ENCODE measurements at regions not wholly inside any gene's neighbourhood (a gene's known extent, or its start where the extent isn't known, plus 50 kb on each side); places are given as distances from the start of the nearest gene placed in this dataset.

- DNase-seq = no peak
Measured at GRCh38 chr13:97564956-97565355, 131.0 kb downstream of the RAP2A start.

GRCh38 chr13:97565906-97566305, 131.9 kb downstream of the RAP2A start:
- no peak for DNase-seq

- no peak for DNase-seq
Measured at GRCh38 chr13:97566907-97567306, 132.9 kb downstream of the RAP2A start.

- peak; percentile 6 for DNase-seq
Measured at GRCh38 chr13:97567510-97568243, 133.7 kb downstream of the RAP2A start.

- peak; percentile 2 for DNase-seq
Measured at GRCh38 chr13:97568850-97569249, 134.9 kb downstream of the RAP2A start.

DNA sequence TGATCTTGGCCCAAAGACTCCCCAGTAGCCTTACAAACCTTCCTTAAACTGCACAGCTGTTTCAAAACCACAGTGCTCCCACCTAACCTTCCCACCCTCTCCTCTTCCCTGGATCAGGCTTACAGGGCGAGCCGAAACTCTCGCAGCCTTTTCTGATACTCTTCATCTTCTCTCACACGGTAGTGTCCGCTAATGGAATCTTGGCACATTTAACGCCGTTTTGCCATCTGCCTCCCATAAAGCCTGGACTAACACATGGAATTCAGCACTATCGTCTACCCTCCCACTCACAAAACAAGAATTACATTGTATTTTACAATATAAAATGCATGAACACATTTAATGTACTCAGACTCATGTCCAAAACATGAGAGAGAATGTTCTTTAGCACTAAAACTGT, 135.9 kb downstream of the RAP2A start:
- no peak for DNase-seq

DNA sequence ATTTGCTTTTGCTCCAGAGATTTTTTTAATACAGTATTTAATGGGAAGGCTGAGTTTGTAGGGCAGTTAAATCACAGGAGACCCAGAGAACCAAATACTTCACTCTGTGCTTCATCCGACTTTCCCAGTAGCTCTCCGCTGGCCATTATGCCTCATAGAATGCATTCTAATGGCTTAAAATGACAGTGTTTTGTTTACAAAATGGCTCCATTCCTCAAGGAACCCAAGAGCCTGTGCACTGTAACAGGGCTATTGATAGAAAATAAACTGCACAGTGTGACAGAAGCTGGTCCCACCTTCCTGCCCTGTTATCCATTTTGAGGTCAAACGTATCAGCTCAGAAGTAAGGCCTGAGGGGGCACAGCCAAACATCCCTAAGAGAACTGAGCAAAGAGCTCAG, 136.5 kb downstream of the RAP2A start:
- DNase-seq = no peak

DNA sequence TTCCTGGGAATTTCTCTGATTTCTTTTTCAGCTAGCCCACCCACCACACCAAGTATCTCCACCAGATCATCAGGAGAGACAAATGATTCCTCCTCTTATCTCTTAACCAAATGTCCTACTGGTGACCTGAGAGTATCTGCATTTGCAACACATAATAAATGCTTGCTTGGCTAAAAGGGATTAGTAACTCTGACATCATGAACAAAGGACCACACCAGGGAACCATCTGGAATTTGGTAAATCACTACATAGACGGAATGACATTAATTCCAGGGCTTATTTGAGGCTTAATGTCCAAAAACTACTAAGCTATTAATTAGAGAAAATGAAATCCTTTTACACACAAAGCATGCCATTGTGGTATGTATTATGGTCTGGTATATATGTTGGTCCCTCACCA, 139.0 kb downstream of the RAP2A start:
- DNase-seq = no peak

DNA sequence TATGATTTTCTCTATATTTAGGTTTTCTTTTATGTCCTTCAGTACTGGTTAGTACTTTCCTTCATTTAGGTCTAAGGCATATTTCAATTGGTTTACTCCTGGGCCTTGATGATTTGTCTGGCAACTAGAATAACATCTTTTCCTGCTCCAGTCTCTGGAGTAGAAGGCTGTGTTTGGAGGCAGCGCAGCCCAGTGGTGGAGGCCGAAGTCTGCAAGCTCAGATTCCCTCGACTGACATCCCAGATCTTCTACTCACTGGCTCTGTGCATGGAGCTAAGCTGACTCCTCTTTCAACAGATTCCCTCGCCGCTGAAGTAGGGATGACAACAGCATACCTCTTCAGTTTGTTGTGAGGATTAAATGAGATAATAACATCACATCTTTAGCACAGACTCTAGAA, 141.0 kb downstream of the RAP2A start:
- peak; percentile 49 for DNase-seq

DNA sequence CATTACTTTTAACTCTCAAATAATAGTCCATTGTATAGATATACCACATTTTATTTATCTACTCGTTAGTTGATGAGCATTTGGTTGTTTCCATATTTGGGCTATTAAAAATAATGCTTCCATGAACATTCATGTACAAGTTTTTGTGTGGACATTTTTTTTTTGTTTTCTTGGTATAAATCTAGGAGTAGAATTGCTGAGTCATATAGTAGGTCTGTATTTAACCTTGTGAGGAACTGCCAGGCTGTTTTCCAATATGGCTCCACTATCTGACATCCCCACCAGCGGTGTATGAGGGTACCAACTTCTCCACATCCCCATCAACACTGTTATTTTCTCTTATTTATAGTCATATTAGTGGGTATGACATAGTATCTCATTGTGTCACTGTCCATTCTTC, 143.1 kb downstream of the RAP2A start:
- DNase-seq = no peak

DNA sequence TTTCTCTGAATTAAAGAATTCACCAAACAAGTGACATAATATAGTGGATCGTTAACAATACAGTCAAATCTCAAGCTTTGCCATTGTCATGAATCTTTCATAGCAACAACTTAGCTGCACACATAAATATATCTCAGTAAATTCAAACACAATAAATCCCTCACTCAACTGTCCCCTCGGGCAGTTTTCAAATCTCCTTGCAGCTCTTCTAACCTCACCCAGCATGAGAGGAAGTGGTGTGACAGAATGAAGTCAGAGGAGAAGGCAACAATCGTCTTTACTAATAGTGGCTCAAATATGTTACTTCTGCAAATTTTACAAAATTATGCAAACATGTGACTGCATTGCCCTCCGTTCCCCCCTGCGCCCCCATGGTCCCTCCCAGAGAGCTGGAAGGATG, 148.2 kb downstream of the RAP2A start:
- no peak for DNase-seq

- no peak for DNase-seq
Measured at GRCh38 chr13:97583907-97584497, 150.0 kb downstream of the RAP2A start.

GRCh38 chr13:97586941-97587340, 153.0 kb downstream of the RAP2A start:
- no peak for DNase-seq

DNA sequence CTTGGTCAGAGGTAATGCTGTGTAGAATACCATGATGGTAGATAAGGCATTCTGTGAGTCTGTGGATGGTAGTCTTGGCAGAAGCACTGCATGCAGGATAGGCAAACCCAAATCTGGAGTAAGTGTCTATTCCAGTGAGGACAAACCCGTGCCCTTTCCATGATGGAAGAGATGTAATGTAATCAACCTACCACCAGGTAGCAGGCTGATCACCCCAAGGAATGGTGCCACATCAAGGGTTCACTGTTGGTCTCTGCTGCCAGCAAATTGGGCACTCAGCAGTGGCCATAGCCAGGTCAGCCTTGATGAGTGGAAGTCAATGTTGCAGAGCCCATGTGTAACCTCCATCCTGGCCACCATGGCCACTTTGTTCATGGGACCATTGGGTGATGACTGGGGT, 155.0 kb downstream of the RAP2A start:
- DNase-seq = peak; percentile 14

DNA sequence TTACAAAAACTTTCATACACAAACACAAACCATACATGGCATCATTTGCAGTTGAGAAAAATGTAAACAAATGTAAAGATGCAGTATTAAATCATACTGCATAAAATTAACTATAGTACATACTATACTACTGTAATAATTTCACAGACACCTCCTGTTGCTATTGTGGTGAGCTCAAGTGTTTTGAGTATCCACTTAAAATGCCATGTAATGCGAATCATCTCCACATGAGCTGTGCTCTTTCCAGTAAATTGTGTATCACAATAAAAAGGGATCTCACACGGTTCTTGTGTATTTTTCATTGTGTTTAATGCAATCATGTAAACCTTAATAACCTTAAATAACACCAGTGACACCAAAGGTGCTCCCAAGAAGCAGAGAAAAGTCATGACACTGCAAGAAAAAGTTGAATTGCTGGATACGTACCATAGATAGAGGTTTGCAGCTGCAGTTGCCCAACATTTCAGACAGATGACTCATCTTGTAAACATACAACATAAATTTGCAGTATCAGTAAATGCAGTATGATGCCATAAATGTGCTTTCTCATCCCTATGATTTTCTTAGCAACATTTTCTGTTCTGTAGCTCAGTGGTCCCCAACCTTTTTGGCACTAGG, 166.6 kb downstream of the RAP2A start:
- DNase-seq = peak; percentile 78

DNA sequence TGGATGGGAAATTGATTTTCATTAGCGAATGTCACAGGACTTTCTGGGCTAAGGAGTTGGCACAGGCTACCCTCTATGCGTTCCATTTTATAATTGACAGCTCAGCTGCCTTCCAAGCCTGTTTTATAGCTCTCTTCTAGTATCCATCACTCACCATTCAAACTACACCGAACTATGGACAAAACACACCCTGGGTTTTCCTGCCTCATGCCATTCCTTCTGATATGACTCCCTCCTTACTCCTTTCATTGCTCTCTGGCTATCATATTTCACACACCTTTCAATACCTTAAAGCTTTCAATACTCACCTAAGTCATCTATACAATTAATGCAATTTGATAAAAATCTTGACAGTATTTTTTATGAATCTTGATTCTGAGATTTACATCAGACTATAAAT, 181.3 kb downstream of the RAP2A start:
- DNase-seq = no peak

DNA sequence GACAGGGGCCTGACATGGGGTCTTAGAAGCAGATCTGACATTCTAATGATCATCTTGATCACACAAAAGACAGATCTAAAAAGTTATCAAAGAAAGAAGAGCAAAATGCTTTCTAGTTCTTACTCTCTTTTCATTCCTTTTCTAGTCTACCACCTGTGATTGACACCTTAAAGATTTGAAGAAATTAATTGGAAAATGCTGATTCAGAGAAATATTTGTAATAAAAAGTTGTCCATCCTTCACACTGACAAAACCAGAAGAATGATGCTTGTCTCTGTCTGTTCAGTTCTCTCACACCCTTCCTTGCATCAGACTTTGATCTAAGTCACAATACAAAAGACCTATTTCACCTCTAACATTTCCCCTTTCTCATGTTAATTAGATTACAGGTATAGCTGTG, 182.4 kb downstream of the RAP2A start:
- DNase-seq = no peak

DNA sequence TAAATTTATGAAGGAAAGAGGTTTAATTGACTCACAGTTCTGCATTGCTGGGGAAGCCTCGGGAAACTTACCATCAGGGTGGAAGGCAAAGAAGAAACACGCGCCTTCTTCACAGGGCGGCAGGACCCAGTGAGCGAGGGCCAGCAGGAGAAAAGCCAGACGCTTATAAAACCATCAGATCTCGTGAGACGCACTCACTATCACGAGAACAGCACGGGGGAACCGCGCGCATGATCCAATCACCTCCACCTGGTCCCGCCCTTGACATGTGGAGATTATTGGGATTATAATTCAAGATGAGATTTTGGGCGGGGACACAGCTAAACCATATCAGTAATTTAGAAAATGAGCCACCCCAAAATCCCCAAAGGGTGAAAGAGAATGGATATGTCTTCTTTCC, 187.1 kb downstream of the RAP2A start:
- DNase-seq = no peak

DNA sequence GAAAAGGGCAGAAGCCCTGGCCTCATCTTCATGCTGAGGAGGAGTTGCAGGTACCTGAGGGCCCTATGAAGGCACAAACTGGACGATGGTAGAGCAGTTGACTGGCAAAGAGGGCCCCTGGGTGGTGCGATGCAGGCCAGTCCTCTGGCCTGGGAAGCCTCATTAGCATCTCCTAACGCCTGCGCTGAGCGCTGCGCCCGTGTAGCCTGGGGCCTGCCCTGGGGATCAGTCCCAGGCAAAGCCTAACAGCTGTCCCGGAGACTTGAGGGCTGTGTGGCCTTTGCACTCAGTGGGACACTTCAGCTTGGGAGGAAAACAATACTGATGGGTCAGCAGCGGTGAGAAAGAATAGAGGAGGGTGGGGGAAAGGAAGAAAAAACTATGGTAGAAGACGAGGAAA, 187.7 kb downstream of the RAP2A start:
- no peak for DNase-seq

DNA sequence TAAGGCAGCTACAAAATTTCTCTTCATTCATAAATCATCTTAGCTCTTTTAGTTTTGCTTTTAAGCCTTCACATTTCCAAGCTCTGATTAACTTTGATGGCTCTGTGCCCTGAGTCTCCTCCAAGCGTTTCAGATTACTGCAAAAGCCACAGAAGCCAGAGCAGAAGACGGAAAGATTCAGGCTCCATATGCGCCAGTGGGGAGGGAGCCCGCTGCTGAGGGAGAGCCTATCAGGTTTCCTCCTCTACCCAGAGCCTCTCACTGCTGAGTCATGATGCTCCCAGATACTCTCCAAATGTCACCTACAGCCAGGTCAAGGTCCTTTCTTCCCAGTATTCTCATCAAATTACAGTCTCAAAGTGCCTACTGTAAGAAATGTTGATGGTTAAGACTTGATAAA, 193.6 kb downstream of the RAP2A start:
- peak; percentile 82 for DNase-seq

- peak; percentile 80 for DNase-seq
Measured at GRCh38 chr13:97629601-97630272, 195.8 kb downstream of the RAP2A start.

DNA sequence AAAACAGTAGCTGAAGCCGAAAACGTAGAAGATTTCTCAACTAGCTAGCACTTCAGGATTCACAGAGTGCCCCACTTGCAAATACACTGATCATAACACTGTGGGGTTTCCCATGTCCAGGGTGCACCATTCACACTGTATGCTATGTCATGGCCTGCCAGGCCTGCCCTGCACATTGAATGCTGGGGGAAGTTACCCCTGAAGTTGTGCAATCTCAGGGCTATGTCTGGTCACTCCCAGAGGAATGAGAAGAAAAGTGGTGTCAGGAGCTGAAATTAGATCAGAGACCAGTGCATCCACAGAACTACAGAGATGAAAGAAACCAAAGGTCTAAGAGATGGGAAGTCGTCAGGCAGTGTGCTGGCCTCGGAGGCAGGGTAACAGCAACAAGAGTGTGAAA, 196.8 kb downstream of the RAP2A start:
- peak; percentile 7 for DNase-seq

DNA sequence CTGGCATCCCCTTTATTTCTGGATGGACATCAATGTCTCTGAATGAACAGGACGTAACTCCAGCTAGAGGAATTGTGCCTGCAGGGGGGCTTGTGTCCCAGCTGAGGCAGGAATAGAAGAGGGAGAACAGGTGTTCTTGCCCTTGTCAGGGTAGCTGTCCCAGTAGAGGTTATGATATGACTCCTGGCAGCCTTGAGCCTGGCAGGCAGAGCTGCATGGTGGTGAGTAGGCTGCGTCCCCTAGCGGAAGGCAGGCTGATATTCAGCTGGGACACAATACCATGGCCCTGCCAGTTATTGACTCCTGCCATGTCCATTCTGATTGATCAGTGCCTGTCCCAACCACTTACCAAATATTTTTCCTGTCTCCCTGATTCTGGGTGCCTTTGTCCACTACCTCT, 197.2 kb downstream of the RAP2A start:
- DNase-seq = peak; percentile 58

DNA sequence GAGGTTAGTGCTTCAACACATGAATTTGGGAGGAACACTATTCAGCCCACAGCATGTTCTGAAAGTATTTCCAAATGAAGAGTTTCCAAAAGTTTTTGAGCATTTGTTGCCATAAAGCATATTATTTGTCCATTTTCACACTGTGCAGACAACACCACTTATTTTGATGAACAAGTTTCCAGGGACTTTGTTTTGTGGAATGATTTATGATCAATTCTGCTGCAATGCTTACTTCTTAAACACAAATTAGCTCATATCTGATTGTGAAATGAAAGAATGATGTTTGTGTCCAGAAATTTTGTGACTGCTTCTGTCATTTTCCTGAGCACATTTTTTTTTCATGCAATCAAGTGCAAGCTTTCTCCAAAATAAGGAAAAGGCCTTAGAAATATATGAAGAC, 205.3 kb downstream of the RAP2A start:
- no peak for DNase-seq

All from DMS53 (cell line).